ENCODE measurements at regions not wholly inside any gene's neighbourhood (a gene's known extent, or its start where the extent isn't known, plus 50 kb on each side); places are given as distances from the start of the nearest gene placed in this dataset.

DNA sequence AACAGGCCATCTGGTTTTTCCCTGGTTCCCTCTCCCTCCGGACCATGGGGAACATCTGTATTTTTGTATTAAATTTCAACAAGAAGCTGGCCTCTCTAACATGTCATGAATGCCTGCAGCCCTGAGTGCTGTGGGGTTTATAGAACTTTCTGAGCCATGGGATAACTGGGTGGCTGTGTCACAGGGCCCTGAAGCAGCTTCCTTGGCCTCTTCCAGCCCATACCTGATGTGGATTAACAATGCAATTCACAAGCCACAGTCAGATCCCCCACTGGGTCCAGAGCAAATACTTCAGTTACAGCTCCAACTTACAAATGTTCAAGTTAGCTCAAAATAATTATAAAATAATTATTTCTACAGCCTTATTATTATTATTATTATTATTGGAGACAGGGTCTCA is 307.8 kb upstream of the CELF4 start:
- TF ChIP-seq, protein P1, sequence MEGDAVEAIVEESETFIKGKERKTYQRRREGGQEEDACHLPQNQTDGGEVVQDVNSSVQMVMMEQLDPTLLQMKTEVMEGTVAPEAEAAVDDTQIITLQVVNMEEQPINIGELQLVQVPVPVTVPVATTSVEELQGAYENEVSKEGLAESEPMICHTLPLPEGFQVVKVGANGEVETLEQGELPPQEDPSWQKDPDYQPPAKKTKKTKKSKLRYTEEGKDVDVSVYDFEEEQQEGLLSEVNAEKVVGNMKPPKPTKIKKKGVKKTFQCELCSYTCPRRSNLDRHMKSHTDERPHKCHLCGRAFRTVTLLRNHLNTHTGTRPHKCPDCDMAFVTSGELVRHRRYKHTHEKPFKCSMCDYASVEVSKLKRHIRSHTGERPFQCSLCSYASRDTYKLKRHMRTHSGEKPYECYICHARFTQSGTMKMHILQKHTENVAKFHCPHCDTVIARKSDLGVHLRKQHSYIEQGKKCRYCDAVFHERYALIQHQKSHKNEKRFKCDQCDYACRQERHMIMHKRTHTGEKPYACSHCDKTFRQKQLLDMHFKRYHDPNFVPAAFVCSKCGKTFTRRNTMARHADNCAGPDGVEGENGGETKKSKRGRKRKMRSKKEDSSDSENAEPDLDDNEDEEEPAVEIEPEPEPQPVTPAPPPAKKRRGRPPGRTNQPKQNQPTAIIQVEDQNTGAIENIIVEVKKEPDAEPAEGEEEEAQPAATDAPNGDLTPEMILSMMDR (IDR thresholded peaks at IDR 0.05), result no peak
- H3K36me3 Mint-ChIP-seq, result no peaks in the 10 kb centered on the region
- Histone ChIP-seq H3K9me3 (ENCODE audit: control insufficient read depth, insufficient read depth, low read length) (peaks cover 3% of the 10 kb centered on the region), H3K4me3 (ENCODE audit: low read length) (no peak overlapping the region), H3K27ac (ENCODE audit: low read length) (no peak overlapping the region), H3K27me3 (ENCODE audit: control insufficient read depth, insufficient read depth, low read length) (no peaks in the 10 kb centered on the region), H3K4me1 (ENCODE audit: control insufficient read depth, insufficient read depth, low read length) (no peaks in the 10 kb centered on the region), H3K36me3 (ENCODE audit: control insufficient read depth, insufficient read depth, low read length) (no peaks in the 10 kb centered on the region)
- WGBS (ENCODE audit: insufficient coverage), result 100% methylated on average over 1 of the region's 1 CpG
- H3K27me3 Mint-ChIP-seq (ENCODE audit: low read depth in 2 of 2), result no peaks in the 10 kb centered on the region
- no peak for DNase-seq
- ATAC-seq, result no peak
- no peak overlapping the region for H3K27ac Mint-ChIP-seq
- H3K4me3 Mint-ChIP-seq, result no peak overlapping the region
- intact Hi-C loops (cut with micrococcal nuclease), result no loop called here
- peaks cover 7 to 14% of the 10 kb centered on the region in 2 donors for H3K9me3 Mint-ChIP-seq
- no peaks in the 10 kb centered on the region for H3K4me1 Mint-ChIP-seq

DNA sequence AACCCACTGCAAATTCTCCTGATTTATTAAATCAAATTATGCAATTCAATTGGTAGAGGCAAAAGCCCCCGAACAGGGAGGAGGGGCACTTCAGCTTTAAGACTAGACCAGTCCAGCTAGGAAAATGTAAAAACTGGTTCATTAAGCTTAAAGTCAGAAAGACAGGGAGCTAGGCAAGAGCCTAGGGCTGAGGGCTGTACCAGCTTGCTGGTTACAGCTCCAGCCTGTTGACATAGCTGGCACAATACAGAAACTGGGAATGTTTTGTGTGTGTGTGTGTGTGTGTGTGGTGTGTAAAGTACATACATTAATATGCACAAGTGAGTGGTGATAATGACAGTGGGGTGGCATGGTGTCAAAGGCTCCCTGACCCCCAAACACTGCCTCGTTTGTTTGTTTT is 307.0 kb upstream of the CELF4 start:
- Mint-ChIP-seq H3K4me1 (no peaks in the 10 kb centered on the region), H3K4me3 (no peak overlapping the region), H3K36me3 (no peaks in the 10 kb centered on the region), H3K27me3 (ENCODE audit: low read depth in 2 of 2) (no peaks in the 10 kb centered on the region), H3K27ac (no peak overlapping the region), H3K9me3 (peaks cover 7 to 13% of the 10 kb centered on the region in 2 donors)
- intact Hi-C loops (cut with micrococcal nuclease), result no loop called here
- 74% methylated on average over 2 of the region's 2 CpGs for WGBS (ENCODE audit: insufficient coverage)
- Histone ChIP-seq H3K27me3 (ENCODE audit: control insufficient read depth, insufficient read depth, low read length) (no peaks in the 10 kb centered on the region), H3K4me1 (ENCODE audit: control insufficient read depth, insufficient read depth, low read length) (no peaks in the 10 kb centered on the region), H3K27ac (ENCODE audit: low read length) (no peak overlapping the region), H3K9me3 (ENCODE audit: control insufficient read depth, insufficient read depth, low read length) (peaks cover 3% of the 10 kb centered on the region), H3K4me3 (ENCODE audit: low read length) (no peak overlapping the region), H3K36me3 (ENCODE audit: control insufficient read depth, insufficient read depth, low read length) (no peaks in the 10 kb centered on the region)
- no peak for ATAC-seq
- DNase-seq, result no peak
- TF ChIP-seq, protein P1 (IDR thresholded peaks at IDR 0.05), result no peak

DNA sequence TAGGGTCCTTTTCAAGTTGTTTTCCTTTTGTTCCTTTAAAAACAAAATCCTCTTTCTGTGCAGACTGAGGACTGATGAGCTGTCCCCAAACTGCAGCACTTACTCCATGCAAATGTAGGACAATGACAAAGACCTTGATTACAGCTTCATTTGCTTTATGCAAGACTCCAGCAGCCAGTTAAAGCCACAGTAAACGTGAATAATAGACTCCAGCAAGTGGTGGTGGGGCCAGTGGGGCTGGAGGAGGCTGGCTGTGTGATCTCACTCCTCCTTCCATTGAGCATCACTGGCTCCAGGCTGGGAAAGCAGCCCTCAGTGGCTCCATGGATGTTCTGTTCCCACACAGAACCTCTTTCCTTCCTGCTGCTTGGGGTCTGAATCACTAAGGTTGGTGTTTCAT is 306.0 kb upstream of the CELF4 start:
- no peak overlapping the region for H3K27ac ChIP-seq (ENCODE audit: low read length)
- no peak overlapping the region for H3K27ac Mint-ChIP-seq

DNA sequence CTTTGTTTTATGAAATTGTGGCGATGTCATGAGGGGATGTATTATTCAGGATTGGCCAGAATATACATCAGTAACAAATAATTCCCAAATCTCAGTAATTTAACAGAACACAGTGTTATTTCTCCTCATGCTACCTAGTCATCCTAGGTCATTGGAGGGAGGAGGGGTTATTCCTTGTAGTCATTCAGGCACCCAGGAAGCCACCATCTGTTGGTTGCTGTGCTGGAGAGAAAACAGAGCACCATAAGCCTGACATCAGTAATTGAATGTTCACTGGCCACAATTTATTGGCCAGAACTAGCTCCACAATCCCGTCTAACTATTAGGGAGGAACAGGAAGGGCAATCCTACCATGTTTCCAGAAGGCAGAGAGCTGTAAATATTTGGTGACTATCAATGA is 303.5 kb upstream of the CELF4 start:
- Mint-ChIP-seq H3K36me3 (no peaks in the 10 kb centered on the region), H3K4me1 (no peaks in the 10 kb centered on the region), H3K9me3 (peaks cover 5 to 10% of the 10 kb centered on the region in 2 donors), H3K4me3 (no peak overlapping the region), H3K27me3 (ENCODE audit: low read depth in 2 of 2) (no peaks in the 10 kb centered on the region), H3K27ac (no peak overlapping the region)
- TF ChIP-seq, protein P1 (IDR thresholded peaks at IDR 0.05), result no peak
- WGBS (ENCODE audit: insufficient coverage), result 100% methylated on average over 1 of the region's 2 CpGs
- Histone ChIP-seq H3K9me3 (ENCODE audit: control insufficient read depth, insufficient read depth, low read length) (peaks cover 3% of the 10 kb centered on the region), H3K27ac (ENCODE audit: low read length) (no peak overlapping the region), H3K36me3 (ENCODE audit: control insufficient read depth, insufficient read depth, low read length) (no peaks in the 10 kb centered on the region), H3K4me1 (ENCODE audit: control insufficient read depth, insufficient read depth, low read length) (no peaks in the 10 kb centered on the region), H3K27me3 (ENCODE audit: control insufficient read depth, insufficient read depth, low read length) (no peaks in the 10 kb centered on the region), H3K4me3 (ENCODE audit: low read length) (no peak overlapping the region)
- intact Hi-C loops (cut with micrococcal nuclease), result no loop called here
- no peak for DNase-seq
- no peak for ATAC-seq

More for the DNA sequence above, 306.0 kb upstream of the CELF4 start:
- H3K36me3 ChIP-seq (ENCODE audit: control insufficient read depth, insufficient read depth, low read length), result no peaks in the 10 kb centered on the region
- intact Hi-C loops (cut with micrococcal nuclease), result no loop called here
- 54% methylated on average over 1 of the region's 1 CpG for WGBS (ENCODE audit: insufficient coverage)
- H3K4me3 ChIP-seq (ENCODE audit: low read length), result no peak overlapping the region
- H3K27me3 ChIP-seq (ENCODE audit: control insufficient read depth, insufficient read depth, low read length), result no peaks in the 10 kb centered on the region
- no peaks in the 10 kb centered on the region for H3K4me1 Mint-ChIP-seq
- peaks cover 7 to 10% of the 10 kb centered on the region in 2 donors for H3K9me3 Mint-ChIP-seq
- no peak overlapping the region for H3K4me3 Mint-ChIP-seq
- peaks cover 3% of the 10 kb centered on the region for H3K9me3 ChIP-seq (ENCODE audit: control insufficient read depth, insufficient read depth, low read length)
- no peaks in the 10 kb centered on the region for H3K36me3 Mint-ChIP-seq
- no peaks in the 10 kb centered on the region for H3K4me1 ChIP-seq (ENCODE audit: control insufficient read depth, insufficient read depth, low read length)
- no peaks in the 10 kb centered on the region for H3K27me3 Mint-ChIP-seq (ENCODE audit: low read depth in 2 of 2)
- no peak for DNase-seq
- TF ChIP-seq, protein P1 (IDR thresholded peaks at IDR 0.05), result no peak
- ATAC-seq, result no peak
